ENCODE measurements at regions not wholly inside any gene's neighbourhood (a gene's known extent, or its start where the extent isn't known, plus 50 kb on each side); places are given as distances from the start of the nearest gene placed in this dataset.
"Not testable (repeated sequence)": the region's sequence is repeated elsewhere in the genome, so short reads cannot be mapped to it uniquely, and the experiment has no call there.

DNA sequence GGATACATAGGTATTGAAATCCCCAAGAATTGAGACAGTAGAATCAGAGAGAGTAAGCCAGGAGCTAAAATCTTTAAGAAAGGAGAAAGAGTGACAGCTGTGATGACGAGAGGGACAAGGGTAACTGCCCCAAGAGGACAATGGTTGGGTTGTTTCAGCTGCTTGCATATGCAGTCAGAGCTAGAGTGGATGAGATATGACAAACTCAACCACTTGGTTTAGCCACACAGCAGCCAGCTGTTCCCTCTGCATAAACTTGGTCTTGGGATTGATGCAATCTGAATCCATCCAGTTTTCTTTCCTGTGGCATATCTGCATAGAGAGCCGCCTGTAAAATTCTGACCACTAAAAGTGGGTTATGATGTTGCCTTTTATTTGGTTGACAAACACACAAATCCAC lies 100.7 kb downstream of the ZNF622 start:
- Histone ChIP-seq H3K27me3 (replicated peaks; ENCODE audit: control insufficient read depth, insufficient read depth, low read length) (no peaks in the 10 kb centered on the region), H3K4me3 (replicated peaks; ENCODE audit: low read depth, low read length) (no peak overlapping the region), H3K36me3 (ENCODE audit: control insufficient read depth, insufficient read depth, low read length) (no peaks in the 10 kb centered on the region)
- TF ChIP-seq, protein P1, sequence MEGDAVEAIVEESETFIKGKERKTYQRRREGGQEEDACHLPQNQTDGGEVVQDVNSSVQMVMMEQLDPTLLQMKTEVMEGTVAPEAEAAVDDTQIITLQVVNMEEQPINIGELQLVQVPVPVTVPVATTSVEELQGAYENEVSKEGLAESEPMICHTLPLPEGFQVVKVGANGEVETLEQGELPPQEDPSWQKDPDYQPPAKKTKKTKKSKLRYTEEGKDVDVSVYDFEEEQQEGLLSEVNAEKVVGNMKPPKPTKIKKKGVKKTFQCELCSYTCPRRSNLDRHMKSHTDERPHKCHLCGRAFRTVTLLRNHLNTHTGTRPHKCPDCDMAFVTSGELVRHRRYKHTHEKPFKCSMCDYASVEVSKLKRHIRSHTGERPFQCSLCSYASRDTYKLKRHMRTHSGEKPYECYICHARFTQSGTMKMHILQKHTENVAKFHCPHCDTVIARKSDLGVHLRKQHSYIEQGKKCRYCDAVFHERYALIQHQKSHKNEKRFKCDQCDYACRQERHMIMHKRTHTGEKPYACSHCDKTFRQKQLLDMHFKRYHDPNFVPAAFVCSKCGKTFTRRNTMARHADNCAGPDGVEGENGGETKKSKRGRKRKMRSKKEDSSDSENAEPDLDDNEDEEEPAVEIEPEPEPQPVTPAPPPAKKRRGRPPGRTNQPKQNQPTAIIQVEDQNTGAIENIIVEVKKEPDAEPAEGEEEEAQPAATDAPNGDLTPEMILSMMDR (IDR thresholded peaks at IDR 0.05; ENCODE audit: insufficient read depth, low read length, poor library complexity, severe bottlenecking) = no peak
- no peak for DNase-seq (ENCODE audit: extremely low read depth, insufficient read length)

- H3K4me3 ChIP-seq (replicated peaks; ENCODE audit: low read depth, low read length); H3K27me3 ChIP-seq (replicated peaks; ENCODE audit: control insufficient read depth, insufficient read depth, low read length); DNase-seq (ENCODE audit: extremely low read depth, insufficient read length); H3K36me3 ChIP-seq (ENCODE audit: control insufficient read depth, insufficient read depth, low read length): not testable (repeated sequence)
These were observed 112.2 kb downstream of the ZNF622 start for GRCh38 chr5:16353439-16353838.

GRCh38 chr5:16350816-16351215 lies 114.8 kb downstream of the ZNF622 start:
- Histone ChIP-seq H3K4me3 (replicated peaks; ENCODE audit: low read depth, low read length) (no peak overlapping the region), H3K36me3 (ENCODE audit: control insufficient read depth, insufficient read depth, low read length) (no peaks in the 10 kb centered on the region), H3K27me3 (replicated peaks; ENCODE audit: control insufficient read depth, insufficient read depth, low read length) (no peaks in the 10 kb centered on the region)
- no peak for DNase-seq (ENCODE audit: extremely low read depth, insufficient read length)
- TF ChIP-seq, protein P1 (IDR thresholded peaks at IDR 0.05; ENCODE audit: insufficient read depth, low read length, poor library complexity, severe bottlenecking) = no peak

- no peaks in the 10 kb centered on the region for H3K36me3 ChIP-seq (ENCODE audit: control insufficient read depth, insufficient read depth, low read length)
- DNase-seq (ENCODE audit: extremely low read depth, insufficient read length) = no peak
- no peaks in the 10 kb centered on the region for H3K27me3 ChIP-seq (replicated peaks; ENCODE audit: control insufficient read depth, insufficient read depth, low read length)
- no peak overlapping the region for H3K4me3 ChIP-seq (replicated peaks; ENCODE audit: low read depth, low read length)
- TF ChIP-seq, protein P1 (IDR thresholded peaks at IDR 0.05; ENCODE audit: insufficient read depth, low read length, poor library complexity, severe bottlenecking) = no peak
These were observed 119.2 kb downstream of the ZNF622 start for GRCh38 chr5:16346380-16346779.

- Histone ChIP-seq H3K27me3 (replicated peaks; ENCODE audit: control insufficient read depth, insufficient read depth, low read length) (no peaks in the 10 kb centered on the region), H3K36me3 (ENCODE audit: control insufficient read depth, insufficient read depth, low read length) (no peaks in the 10 kb centered on the region), H3K4me3 (replicated peaks; ENCODE audit: low read depth, low read length) (no peak overlapping the region)
- TF ChIP-seq, protein P1 (IDR thresholded peaks at IDR 0.05; ENCODE audit: insufficient read depth, low read length, poor library complexity, severe bottlenecking) = peak; percentile 14
- DNase-seq (ENCODE audit: extremely low read depth, insufficient read length) = no peak
These were observed 120.1 kb downstream of the ZNF622 start for GRCh38 chr5:16345454-16345853.

GRCh38 chr5:16326137-16326536 lies 139.5 kb downstream of the ZNF622 start:
- Histone ChIP-seq H3K4me3 (replicated peaks; ENCODE audit: low read depth, low read length) (no peak overlapping the region), H3K27me3 (replicated peaks; ENCODE audit: control insufficient read depth, insufficient read depth, low read length) (no peaks in the 10 kb centered on the region), H3K36me3 (ENCODE audit: control insufficient read depth, insufficient read depth, low read length) (no peaks in the 10 kb centered on the region)
- TF ChIP-seq, protein P1 (IDR thresholded peaks at IDR 0.05; ENCODE audit: insufficient read depth, low read length, poor library complexity, severe bottlenecking) = no peak
- DNase-seq (ENCODE audit: extremely low read depth, insufficient read length) = no peak
